ENCODE measurements at regions not wholly inside any gene's neighbourhood (a gene's known extent, or its start where the extent isn't known, plus 50 kb on each side); places are given as distances from the start of the nearest gene placed in this dataset.

DNA sequence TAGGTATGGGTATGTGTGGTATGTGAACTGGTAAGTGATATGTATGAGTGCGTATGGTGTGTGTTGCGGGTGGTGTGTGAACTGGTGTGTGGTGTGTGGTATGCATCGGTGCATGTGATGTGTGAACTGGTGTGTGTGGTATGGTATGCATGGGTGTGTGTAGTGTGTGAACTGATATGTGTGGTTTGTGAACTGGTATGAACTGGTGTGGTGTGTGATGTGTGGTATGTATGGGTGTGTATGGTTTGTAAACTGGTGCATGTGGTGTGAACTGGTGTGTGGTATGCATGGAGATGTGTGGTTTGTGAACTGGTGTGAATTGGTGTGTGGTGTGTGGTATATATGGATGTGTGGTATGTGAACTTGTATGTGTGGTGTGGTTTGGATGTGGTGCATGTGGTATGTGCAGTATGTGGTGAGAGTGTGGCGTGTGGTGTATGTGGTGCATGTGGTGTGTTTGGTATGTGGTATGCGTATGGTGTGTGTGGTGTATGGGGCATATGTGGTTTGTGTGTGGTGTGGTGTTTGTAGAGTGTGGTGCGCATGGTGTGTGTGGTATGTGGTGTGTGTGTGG, 208.9 kb upstream of the TNP1 start (continued):
- TF ChIP-seq, protein P1, sequence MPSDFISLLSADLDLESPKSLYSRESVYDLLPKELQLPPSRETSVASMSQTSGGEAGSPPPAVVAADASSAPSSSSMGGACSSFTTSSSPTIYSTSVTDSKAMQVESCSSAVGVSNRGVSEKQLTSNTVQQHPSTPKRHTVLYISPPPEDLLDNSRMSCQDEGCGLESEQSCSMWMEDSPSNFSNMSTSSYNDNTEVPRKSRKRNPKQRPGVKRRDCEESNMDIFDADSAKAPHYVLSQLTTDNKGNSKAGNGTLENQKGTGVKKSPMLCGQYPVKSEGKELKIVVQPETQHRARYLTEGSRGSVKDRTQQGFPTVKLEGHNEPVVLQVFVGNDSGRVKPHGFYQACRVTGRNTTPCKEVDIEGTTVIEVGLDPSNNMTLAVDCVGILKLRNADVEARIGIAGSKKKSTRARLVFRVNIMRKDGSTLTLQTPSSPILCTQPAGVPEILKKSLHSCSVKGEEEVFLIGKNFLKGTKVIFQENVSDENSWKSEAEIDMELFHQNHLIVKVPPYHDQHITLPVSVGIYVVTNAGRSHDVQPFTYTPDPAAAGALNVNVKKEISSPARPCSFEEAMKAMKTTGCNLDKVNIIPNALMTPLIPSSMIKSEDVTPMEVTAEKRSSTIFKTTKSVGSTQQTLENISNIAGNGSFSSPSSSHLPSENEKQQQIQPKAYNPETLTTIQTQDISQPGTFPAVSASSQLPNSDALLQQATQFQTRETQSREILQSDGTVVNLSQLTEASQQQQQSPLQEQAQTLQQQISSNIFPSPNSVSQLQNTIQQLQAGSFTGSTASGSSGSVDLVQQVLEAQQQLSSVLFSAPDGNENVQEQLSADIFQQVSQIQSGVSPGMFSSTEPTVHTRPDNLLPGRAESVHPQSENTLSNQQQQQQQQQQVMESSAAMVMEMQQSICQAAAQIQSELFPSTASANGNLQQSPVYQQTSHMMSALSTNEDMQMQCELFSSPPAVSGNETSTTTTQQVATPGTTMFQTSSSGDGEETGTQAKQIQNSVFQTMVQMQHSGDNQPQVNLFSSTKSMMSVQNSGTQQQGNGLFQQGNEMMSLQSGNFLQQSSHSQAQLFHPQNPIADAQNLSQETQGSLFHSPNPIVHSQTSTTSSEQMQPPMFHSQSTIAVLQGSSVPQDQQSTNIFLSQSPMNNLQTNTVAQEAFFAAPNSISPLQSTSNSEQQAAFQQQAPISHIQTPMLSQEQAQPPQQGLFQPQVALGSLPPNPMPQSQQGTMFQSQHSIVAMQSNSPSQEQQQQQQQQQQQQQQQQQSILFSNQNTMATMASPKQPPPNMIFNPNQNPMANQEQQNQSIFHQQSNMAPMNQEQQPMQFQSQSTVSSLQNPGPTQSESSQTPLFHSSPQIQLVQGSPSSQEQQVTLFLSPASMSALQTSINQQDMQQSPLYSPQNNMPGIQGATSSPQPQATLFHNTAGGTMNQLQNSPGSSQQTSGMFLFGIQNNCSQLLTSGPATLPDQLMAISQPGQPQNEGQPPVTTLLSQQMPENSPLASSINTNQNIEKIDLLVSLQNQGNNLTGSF (CRISPR knock-in tag; IDR thresholded peaks at IDR 0.05) = no peak
- TF ChIP-seq ATM (IDR thresholded peaks at IDR 0.05; ENCODE audit: borderline replicate concordance) (no peak; the same call in 1 of the 2 replicates), HNRNPK (IDR thresholded peaks at IDR 0.05; ENCODE audit: low read depth, low read length, poor library complexity, severe bottlenecking) (no peak), PTBP1 (IDR thresholded peaks at IDR 0.05; ENCODE audit: low read depth, low read length, poor library complexity, severe bottlenecking) (no peak), ZNF296 (CRISPR knock-in tag; conservative IDR thresholded peaks at IDR 0.05) (no peak), GABPA (IDR thresholded peaks at IDR 0.05; ENCODE audit: low read depth, low read length) (0 out of 2 replicates have a peak, but pooled peaks have one; percentile 11), GABPA (CRISPR knock-in tag; IDR thresholded peaks at IDR 0.05; ENCODE audit: low read depth) (no peak), HIVEP1 (CRISPR knock-in tag; IDR thresholded peaks at IDR 0.05) (no peak), ZBTB21 (CRISPR knock-in tag; IDR thresholded peaks at IDR 0.05) (no peak), ATF7 (IDR thresholded peaks at IDR 0.05) (peak; percentile 1; the same call in 1 of the 2 replicates), ATF7 (CRISPR knock-in tag; IDR thresholded peaks at IDR 0.05) (no peak), RBM22 (optimal IDR thresholded peaks at IDR 0.05; ENCODE audit: low read length) (no peak), ZNF644 (CRISPR knock-in tag; IDR thresholded peaks at IDR 0.05; ENCODE audit: low read depth) (no peak)
- TF ChIP-seq, protein P2, sequence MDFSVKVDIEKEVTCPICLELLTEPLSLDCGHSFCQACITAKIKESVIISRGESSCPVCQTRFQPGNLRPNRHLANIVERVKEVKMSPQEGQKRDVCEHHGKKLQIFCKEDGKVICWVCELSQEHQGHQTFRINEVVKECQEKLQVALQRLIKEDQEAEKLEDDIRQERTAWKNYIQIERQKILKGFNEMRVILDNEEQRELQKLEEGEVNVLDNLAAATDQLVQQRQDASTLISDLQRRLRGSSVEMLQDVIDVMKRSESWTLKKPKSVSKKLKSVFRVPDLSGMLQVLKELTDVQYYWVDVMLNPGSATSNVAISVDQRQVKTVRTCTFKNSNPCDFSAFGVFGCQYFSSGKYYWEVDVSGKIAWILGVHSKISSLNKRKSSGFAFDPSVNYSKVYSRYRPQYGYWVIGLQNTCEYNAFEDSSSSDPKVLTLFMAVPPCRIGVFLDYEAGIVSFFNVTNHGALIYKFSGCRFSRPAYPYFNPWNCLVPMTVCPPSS (IDR thresholded peaks at IDR 0.05) = 0 out of 2 replicates have a peak, but pooled peaks have one; percentile 11
- TF ChIP-seq, protein P3, sequence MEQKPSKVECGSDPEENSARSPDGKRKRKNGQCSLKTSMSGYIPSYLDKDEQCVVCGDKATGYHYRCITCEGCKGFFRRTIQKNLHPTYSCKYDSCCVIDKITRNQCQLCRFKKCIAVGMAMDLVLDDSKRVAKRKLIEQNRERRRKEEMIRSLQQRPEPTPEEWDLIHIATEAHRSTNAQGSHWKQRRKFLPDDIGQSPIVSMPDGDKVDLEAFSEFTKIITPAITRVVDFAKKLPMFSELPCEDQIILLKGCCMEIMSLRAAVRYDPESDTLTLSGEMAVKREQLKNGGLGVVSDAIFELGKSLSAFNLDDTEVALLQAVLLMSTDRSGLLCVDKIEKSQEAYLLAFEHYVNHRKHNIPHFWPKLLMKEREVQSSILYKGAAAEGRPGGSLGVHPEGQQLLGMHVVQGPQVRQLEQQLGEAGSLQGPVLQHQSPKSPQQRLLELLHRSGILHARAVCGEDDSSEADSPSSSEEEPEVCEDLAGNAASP (CRISPR knock-in tag; IDR thresholded peaks at IDR 0.05; ENCODE audit: borderline replicate concordance) = no peak
- TF ChIP-seq, protein P4, sequence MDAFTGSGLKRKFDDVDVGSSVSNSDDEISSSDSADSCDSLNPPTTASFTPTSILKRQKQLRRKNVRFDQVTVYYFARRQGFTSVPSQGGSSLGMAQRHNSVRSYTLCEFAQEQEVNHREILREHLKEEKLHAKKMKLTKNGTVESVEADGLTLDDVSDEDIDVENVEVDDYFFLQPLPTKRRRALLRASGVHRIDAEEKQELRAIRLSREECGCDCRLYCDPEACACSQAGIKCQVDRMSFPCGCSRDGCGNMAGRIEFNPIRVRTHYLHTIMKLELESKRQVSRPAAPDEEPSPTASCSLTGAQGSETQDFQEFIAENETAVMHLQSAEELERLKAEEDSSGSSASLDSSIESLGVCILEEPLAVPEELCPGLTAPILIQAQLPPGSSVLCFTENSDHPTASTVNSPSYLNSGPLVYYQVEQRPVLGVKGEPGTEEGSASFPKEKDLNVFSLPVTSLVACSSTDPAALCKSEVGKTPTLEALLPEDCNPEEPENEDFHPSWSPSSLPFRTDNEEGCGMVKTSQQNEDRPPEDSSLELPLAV (CRISPR knock-in tag; conservative IDR thresholded peaks at IDR 0.05; ENCODE audit: low read depth) = no peak
- TF ChIP-seq, protein P5, sequence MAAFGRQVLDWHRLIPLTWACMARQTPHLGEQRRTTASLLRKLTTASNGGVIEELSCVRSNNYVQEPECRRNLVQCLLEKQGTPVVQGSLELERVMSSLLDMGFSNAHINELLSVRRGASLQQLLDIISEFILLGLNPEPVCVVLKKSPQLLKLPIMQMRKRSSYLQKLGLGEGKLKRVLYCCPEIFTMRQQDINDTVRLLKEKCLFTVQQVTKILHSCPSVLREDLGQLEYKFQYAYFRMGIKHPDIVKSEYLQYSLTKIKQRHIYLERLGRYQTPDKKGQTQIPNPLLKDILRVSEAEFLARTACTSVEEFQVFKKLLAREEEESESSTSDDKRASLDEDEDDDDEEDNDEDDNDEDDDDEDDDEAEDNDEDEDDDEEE (CRISPR knock-in tag; IDR thresholded peaks at IDR 0.05) = no peak
- TF ChIP-seq, protein P6, sequence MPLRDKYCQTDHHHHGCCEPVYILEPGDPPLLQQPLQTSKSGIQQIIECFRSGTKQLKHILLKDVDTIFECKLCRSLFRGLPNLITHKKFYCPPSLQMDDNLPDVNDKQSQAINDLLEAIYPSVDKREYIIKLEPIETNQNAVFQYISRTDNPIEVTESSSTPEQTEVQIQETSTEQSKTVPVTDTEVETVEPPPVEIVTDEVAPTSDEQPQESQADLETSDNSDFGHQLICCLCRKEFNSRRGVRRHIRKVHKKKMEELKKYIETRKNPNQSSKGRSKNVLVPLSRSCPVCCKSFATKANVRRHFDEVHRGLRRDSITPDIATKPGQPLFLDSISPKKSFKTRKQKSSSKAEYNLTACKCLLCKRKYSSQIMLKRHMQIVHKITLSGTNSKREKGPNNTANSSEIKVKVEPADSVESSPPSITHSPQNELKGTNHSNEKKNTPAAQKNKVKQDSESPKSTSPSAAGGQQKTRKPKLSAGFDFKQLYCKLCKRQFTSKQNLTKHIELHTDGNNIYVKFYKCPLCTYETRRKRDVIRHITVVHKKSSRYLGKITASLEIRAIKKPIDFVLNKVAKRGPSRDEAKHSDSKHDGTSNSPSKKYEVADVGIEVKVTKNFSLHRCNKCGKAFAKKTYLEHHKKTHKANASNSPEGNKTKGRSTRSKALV (CRISPR knock-in tag; IDR thresholded peaks at IDR 0.05) = no peak
